Transverse colon (tissue), 4 donors: ENCODE measurements at regions not wholly inside any gene's neighbourhood (a gene's known extent, or its start where the extent isn't known, plus 50 kb on each side); places are given as distances from the start of the nearest gene placed in this dataset.
A peak's percentile ranks its signal among the peaks of the same experiment; 100 is the strongest.

Experiments
- DNase-seq: peaks from one replicate; pipeline ENCODE4 v3.0.0-alpha.2; 2019
- H3K27ac ChIP-seq, 4 donors: fragments of 200-600 bp; sonication (generic); 2 replicates each; pipeline ENCODE4 v1.5.1; 2016 to 2018; ENCODE audit warnings: inconsistent platforms in 4 of 4
- H3K27me3 ChIP-seq: fragments of 200-600 bp; sonication (generic); 2 replicates; pipeline ENCODE4 v1.5.1; 2017; ENCODE audit warnings: inconsistent platforms
- H3K36me3 ChIP-seq, 4 donors: fragments of 200-600 bp; sonication (generic); 2 replicates each; pipeline ENCODE4 v1.5.1; 2017 to 2019; ENCODE audit warnings: inconsistent platforms in 4 of 4
- H3K4me1 ChIP-seq, 4 donors: fragments of 200-600 bp; sonication (generic); 2 replicates each; pipeline ENCODE4 v1.5.1; 2017 to 2020; ENCODE audit warnings: inconsistent platforms in 4 of 4
- H3K4me3 ChIP-seq, 4 donors: fragments of 200-600 bp; sonication (generic); 1 replicate in 1 of 4; 2 replicates in 3 of 4; pipeline versions ENCODE4 v1.5.1 to v1.6.1; 2017 to 2019; ENCODE audit warnings: inconsistent platforms in 4 of 4
- H3K9me3 ChIP-seq, 2 donors: fragments of 200-600 bp; sonication (generic); 2 replicates each; pipeline ENCODE4 v1.5.1; 2017 to 2019; ENCODE audit warnings: inconsistent platforms in 2 of 2
- EP300 ChIP-seq: sonication (generic); formaldehyde crosslinking; IDR thresholded peaks from one replicate; pipeline ENCODE4 v1.6.1; 2017; ENCODE audit warnings: antibody characterized with exemption, low read depth
- POLR2A ChIP-seq: fragments of 450-650 bp; IDR thresholded peaks from one replicate; pipeline ENCODE4 v1.6.1; 2016; ENCODE audit warnings: antibody characterized with exemption, mild to moderate bottlenecking, moderate library complexity
- POLR2AphosphoS5 ChIP-seq, 3 donors: sonication (generic); formaldehyde crosslinking; IDR thresholded peaks; one replicate each; pipeline ENCODE4 v1.6.1; 2016; ENCODE audit warnings: antibody characterized with exemption in 3 of 3
- WGBS, 2 donors: methylation state at CpG; one replicate each; pipeline ENCODE4 v1.1.5; 2018; ENCODE audit warnings: low coverage in 1 of 2; 5-methylcytosine and 5-hydroxymethylcytosine counted together
- in situ Hi-C, 4 donors: fragments of 200-750 bp; cut with MboI; loops; one replicate each; pipeline versions ENCODE4 v1.15.0 to v1.15.1; 2017; ENCODE audit warnings: low sequenced_read_pairs in 3 of 4, low pct_ligation_motif_present in 1 of 4, low pct_unique_long_range_greater_than_20kb in 1 of 4
- intact Hi-C: fragments of 100-400 bp; cut with DNase I; formaldehyde crosslinking; loops from one replicate; pipeline ENCODE4 v1.15.1; 2023; ENCODE audit warnings: low total_unique reads
- TF ChIP-seq, protein P1 (sequence below), 5 experiments: fragments of 200-600 bp in 3 of 5; fragments of 450-650 bp in 2 of 5; sonication (generic) in 3 of 5; IDR thresholded peaks; 1 replicate in 2 of 5; 2 replicates in 3 of 5; pipeline ENCODE4 v1.5.1; 2016 to 2017; ENCODE audit warnings: antibody characterized with exemption in 5 of 5, inconsistent platforms in 3 of 5, mild to moderate bottlenecking in 2 of 5, moderate library complexity in 1 of 5

DNA sequence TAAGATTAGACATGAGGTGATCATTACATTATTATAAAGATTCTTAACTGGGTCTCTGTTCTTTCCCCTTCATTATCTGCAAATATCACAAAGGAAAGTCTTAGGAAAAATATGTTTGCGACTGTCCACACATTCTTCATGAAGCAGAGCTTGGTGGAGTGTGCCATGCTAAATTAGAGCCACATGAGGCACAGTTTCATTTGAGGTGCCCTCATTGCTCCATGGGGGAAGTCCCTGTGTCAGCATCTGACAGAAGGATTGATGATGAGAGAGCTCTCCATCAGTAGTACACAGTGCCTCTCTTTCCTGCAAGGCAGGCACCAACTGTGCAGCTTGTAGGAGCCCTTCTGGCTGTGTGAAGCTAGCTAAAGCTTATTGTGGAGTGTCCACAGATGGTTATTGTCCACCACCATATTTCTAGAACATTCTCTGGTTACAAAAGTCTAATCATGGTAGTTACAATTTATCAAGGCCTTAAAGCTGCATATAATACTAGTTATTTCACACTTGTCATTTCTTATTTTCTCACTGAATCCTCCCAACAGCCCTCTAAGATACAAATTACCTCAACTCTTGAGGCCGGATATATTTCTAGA lies 63.9 kb downstream of the C9orf152 start:
- intact Hi-C loops = no loop called here
- peaks cover 11 to 38% (median 15%) of the 10 kb centered on the region in 4 donors for H3K4me1 ChIP-seq

DNA sequence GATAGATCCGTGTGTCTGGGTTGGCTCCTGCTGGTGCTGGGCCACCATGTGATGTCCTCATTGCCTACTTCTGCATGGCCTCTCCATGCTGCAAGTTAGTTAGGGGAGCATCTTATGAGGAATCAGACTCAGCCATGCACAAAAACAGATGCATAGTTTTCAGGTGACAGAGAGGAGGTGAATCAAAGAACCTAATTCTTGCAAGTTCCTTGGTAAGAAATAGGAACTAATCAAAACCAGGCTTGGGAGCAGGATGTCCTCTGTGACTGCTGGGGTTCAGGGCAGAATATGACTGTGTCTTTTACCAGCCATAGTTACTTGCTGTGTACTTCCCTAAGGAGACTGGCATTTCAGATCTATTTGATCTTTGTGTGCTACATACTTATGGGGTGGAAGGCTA lies 61.6 kb downstream of the C9orf152 start:
- H3K4me3 ChIP-seq = no peak overlapping the region
- H3K9me3 ChIP-seq = no peaks in the 10 kb centered on the region
- no peaks in the 10 kb centered on the region for H3K27me3 ChIP-seq
- in situ Hi-C loops (no loop called here), intact Hi-C loops (no loop called here)
- H3K4me1 ChIP-seq = peaks cover 11 to 51% (median 15%) of the 10 kb centered on the region in 4 donors
- no peaks in the 10 kb centered on the region for H3K36me3 ChIP-seq
- TF ChIP-seq POLR2AphosphoS5 (IDR thresholded peaks at IDR 0.05) (no peak), EP300 (no peak), POLR2A (no peak)
- TF ChIP-seq, protein P1, sequence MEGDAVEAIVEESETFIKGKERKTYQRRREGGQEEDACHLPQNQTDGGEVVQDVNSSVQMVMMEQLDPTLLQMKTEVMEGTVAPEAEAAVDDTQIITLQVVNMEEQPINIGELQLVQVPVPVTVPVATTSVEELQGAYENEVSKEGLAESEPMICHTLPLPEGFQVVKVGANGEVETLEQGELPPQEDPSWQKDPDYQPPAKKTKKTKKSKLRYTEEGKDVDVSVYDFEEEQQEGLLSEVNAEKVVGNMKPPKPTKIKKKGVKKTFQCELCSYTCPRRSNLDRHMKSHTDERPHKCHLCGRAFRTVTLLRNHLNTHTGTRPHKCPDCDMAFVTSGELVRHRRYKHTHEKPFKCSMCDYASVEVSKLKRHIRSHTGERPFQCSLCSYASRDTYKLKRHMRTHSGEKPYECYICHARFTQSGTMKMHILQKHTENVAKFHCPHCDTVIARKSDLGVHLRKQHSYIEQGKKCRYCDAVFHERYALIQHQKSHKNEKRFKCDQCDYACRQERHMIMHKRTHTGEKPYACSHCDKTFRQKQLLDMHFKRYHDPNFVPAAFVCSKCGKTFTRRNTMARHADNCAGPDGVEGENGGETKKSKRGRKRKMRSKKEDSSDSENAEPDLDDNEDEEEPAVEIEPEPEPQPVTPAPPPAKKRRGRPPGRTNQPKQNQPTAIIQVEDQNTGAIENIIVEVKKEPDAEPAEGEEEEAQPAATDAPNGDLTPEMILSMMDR (IDR thresholded peaks at IDR 0.05) = no peak
- no peak for DNase-seq
- peak overlapping the region in 1 of 4 donors; percentile 15 for H3K27ac ChIP-seq
- WGBS, 2 donors = 55% methylated on average over 1 of the region's 1 CpG; no CpG with 5 or more reads in 1 of the 2 donors

More for the DNA sequence above, 63.9 kb downstream of the C9orf152 start:
- peak; percentile 31 for DNase-seq
- Histone ChIP-seq H3K27me3 (no peaks in the 10 kb centered on the region), H3K36me3 (peaks cover 0 to under 1% (median 0%) of the 10 kb centered on the region in 4 donors), H3K9me3 (no peaks in the 10 kb centered on the region), H3K27ac (peak overlapping the region; percentile 10 to 59 (median 38)), H3K4me3 (no peak overlapping the region)
- in situ Hi-C loops = no loop called here
- TF ChIP-seq, protein P1 (IDR thresholded peaks at IDR 0.05) = no peak
- no peak for TF ChIP-seq POLR2AphosphoS5 (IDR thresholded peaks at IDR 0.05)
- no peak for TF ChIP-seq EP300
- no peak for TF ChIP-seq POLR2A
- WGBS, 2 donors = 75 to 79% methylated on average over 2 of the region's 2 CpGs

- H3K27me3 ChIP-seq = no peaks in the 10 kb centered on the region
- 49 to 50% methylated on average over 6 to 7 of the region's 7 CpGs for WGBS, 2 donors
- intact Hi-C loops = no loop called here
- in situ Hi-C loops = no loop called here
- DNase-seq = peak; percentile 47
- peak overlapping the region; percentile 59 to 83 (median 67) for H3K27ac ChIP-seq
- peak overlapping the region in 1 of 4 donors; percentile 3 for H3K4me3 ChIP-seq
- no peaks in the 10 kb centered on the region for H3K36me3 ChIP-seq
- H3K9me3 ChIP-seq = no peaks in the 10 kb centered on the region
- TF ChIP-seq POLR2A (no peak), EP300 (no peak), POLR2AphosphoS5 (IDR thresholded peaks at IDR 0.05) (peak in 2 of 3 donors; percentile 22 to 39)
- TF ChIP-seq, protein P1 (IDR thresholded peaks at IDR 0.05) = no peak
- peaks cover 10 to 49% (median 20%) of the 10 kb centered on the region in 4 donors for H3K4me1 ChIP-seq
Observed at GRCh38 chr9:110148384-110148783, 59.6 kb downstream of the C9orf152 start.

GRCh38 chr9:110148891-110149290 lies 59.1 kb downstream of the C9orf152 start:
- intact Hi-C loops = no loop called here
- in situ Hi-C loops = no loop called here
- TF ChIP-seq POLR2A (no peak), EP300 (no peak), POLR2AphosphoS5 (IDR thresholded peaks at IDR 0.05) (no peak)
- TF ChIP-seq, protein P1 (IDR thresholded peaks at IDR 0.05) = no peak
- no peaks in the 10 kb centered on the region for H3K36me3 ChIP-seq
- H3K4me1 ChIP-seq = peaks cover 9 to 44% (median 20%) of the 10 kb centered on the region in 4 donors
- H3K27me3 ChIP-seq = no peaks in the 10 kb centered on the region
- DNase-seq = no peak
- H3K4me3 ChIP-seq = peak overlapping the region in 1 of 4 donors; percentile 3
- no peaks in the 10 kb centered on the region for H3K9me3 ChIP-seq
- H3K27ac ChIP-seq = peak overlapping the region; percentile 59 to 83 (median 67)
- WGBS, 2 donors = 63 to 73% methylated on average over 2 to 4 of the region's 4 CpGs
